Embryonic facial prominence (tissue), 1 donor: ENCODE measurements at regions not wholly inside any gene's neighbourhood (a gene's known extent, or its start where the extent isn't known, plus 50 kb on each side); places are given as distances from the start of the nearest gene placed in this dataset.
A peak's percentile ranks its signal among the peaks of the same experiment; 100 is the strongest.

ENCODE experiments used
- DNase-seq: peaks from one replicate; pipeline ENCODE4 v3.0.0-alpha.2; 2016; ENCODE audit errors: extremely low spot score

DNA sequence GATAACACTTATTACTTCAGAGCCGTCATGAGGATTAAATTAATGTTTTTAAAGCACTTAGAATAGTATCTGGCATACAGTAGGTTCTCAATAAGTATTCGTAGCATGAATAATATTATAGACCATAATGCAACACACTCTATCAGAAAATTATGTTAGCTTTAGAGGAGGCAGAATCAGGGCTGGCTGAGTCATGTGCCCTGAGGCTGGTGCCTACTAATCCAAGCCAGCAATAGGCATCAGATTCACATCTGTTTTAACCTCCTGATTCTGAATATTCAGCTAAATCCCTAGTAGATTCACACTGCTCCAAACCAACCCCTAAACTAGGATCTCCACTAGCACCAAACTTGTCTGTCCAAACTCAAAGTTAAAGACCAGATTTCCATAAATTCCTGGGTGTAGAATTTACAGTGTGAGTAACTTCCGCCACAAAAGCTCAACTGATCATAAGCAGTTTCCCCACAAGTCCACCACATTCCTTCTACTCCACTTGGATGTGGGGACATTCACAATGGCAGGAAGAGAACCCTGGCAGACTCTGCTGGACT is 170.0 kb upstream of the DAPK1 start:
- DNase-seq = no peak

DNA sequence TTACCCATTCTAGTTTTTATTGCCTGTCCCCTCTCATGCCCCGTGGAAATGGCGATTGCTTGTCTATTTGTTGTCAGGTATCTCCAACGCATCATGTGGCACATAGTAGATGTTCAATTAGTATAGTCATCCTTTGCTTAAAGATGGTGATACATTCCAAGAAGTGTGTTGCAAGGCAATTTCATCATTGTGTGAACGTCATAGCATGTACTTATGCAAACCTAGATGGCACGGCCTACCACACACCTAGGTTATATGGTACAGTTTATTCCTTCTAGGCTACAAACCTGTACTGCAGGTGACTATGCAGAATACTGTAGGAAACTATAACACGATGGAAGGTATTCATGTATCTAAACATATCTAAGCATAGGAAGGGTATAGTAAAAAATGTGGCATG is 163.9 kb upstream of the DAPK1 start:
- no peak for DNase-seq

DNA sequence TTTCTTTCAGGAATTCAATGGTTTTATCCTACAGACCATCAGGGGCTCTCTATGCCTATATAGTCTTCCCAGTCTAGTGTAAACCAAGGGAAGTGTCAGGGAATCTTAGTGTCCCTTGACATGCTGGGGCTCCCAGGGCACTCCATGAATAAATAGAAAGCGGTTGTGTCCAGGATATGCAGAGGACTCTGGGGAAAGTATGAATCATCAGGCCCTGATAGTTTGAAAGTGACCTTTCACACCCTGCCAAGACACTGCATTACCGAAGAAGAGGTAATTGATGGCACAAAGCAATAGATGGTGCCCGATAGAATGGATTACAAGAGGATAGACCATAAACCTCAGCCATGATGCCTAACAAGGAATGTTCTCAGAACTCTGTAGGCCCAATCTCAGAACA is 163.3 kb upstream of the DAPK1 start:
- DNase-seq = no peak

DNA sequence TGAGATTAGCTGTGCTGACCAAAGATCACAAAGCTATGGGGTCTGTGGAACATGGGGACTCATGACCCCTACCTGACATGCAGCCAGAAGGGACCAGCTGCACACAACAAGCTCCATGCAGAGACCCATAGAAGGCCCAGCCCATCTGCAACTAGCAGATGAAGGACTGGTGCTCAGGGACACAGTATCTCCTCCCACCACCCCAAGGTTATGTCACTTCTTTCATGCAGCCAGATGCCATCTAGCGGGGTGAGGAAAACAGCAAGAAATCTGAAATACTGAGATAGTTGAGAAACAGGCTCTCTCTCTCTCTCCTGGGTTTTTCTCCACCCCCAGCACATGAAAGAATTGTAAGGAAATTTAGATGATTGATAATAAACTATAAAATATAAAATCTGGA is 161.3 kb upstream of the DAPK1 start:
- no peak for DNase-seq

DNA sequence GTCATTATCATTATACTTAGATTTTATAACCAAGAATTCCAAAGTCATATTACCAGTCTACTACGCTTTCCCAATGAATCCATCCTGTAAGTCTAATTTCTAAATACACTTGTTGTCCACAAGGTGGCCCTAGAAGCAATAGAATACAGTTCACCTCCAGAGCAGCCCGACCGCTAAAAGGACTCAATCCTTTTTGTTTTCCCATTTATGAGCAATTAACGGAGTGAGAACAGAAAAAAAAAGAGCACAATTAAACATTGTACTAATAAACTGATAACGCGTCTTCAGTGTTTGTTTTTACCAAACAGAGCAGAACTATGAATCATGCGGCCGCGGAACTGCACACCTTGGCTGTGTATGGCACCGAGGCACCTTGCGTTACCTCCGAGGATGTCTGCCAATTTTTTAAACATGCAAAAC is 160.7 kb upstream of the DAPK1 start:
- peak; percentile 78 for DNase-seq

DNA sequence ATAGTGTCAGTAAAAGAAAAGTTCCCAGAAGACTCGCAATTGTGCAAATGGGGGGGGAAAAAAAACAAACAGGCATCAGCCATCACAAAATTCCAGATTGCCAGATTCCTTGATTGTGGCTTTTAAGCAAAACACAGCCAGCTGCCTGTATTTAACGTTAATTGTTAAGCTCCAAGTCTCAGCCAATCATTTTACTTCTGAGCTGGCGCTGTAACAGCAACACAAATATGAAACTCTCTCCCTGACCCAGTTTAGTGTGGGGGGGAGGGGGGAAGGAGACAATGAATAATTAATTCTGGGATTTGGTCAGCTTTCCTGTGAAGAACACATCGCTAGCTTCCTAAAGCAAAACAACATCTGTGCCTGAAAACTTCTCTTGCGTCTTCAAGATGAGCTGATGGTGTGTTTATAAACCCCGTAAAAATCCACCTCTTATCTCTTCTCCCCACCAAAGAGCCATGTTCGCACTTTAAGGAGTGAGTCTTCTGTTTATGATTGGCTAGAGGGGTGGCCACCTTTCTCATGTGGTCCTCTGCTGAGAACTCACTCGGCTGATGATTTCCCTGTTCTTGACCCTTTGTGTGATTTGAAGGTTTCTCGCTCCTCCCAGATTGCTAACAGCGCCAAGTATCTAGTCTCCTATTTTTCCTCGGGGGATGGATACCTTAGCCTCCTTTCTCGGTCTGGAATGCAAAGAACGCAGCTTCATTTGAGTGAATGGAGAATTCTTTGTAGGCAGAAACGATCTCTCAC is 160.2 kb upstream of the DAPK1 start:
- no peak for DNase-seq

DNA sequence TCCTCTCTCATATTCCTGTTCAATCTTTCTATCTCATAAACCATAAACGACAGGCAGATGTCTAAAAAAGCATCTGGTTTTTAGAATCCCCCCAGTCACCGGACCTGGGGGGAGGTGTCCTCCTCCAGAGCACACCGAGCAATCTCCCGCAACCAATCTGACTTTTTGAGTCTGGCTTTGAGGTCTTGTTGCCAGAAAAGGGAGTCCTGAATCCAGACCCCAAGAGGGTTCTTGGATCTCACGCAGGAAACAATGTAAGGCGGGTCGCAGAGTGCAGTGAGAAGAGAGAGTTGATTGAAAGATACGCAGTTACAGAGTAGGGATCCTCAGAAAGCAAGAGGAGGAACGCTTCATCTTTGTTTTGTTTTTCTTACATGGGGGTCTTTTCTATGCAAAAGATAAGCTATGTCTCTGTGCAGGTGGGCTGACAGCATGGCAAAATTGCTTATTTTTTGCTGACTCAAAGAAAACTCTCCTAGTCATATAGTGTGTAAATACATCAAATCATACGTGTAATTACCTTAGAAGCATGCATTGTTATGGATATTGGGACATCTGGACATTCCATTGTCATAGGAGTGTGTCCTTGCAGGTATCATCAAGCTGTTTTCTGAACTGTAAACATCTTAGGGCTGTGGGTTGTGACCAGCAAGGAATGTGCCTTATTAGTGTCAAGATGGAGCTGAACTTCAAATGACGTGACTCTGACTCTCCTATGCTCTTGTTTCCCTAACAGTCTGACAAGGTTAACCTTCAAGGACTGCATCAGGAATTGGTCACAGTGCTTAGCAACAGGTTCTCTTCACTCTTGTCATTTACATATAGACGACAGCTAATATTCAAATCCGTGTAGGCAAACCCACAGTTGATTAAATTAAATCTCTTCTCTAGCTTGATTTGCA is 159.3 kb upstream of the DAPK1 start:
- DNase-seq = no peak

DNA sequence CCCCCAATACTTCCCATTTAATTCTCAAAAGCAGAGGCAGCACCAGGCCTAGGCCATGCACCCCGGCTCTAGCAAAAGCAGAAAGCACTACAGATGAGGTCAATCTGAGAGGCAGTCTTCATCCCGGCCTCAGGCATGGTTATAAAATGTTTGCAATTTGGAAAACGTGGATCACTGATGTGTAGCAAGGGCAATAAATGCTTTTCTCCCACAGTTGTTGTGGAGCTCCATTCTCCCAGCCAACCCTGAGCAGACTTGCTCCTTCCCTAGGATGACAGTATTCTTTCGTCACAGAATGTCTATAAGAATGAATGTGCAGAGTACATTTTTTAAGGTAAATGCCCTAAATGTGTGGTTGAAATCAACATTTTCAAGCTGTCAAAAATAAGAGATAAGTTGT is 157.3 kb upstream of the DAPK1 start:
- no peak for DNase-seq

DNA sequence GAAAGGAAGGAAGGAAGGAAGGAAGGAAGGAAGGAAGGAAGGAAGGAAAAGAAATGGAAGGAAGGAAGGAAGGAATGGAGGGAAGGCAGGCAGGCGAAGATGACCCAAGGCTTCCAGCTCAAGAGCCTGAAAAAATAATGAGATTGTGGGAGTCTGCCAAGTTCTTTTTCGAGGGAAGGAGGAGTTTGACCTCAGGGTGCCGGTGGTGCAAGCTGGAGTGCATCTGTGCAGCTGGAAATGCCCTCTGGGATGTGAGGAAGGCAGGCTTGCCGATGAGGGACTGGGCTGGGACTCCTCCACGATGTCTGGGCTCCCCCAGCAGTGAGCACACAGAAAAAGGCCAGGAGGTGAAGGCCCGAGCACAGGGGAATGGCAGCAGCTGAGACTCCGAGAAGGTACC is 154.9 kb upstream of the DAPK1 start:
- DNase-seq = no peak

DNA sequence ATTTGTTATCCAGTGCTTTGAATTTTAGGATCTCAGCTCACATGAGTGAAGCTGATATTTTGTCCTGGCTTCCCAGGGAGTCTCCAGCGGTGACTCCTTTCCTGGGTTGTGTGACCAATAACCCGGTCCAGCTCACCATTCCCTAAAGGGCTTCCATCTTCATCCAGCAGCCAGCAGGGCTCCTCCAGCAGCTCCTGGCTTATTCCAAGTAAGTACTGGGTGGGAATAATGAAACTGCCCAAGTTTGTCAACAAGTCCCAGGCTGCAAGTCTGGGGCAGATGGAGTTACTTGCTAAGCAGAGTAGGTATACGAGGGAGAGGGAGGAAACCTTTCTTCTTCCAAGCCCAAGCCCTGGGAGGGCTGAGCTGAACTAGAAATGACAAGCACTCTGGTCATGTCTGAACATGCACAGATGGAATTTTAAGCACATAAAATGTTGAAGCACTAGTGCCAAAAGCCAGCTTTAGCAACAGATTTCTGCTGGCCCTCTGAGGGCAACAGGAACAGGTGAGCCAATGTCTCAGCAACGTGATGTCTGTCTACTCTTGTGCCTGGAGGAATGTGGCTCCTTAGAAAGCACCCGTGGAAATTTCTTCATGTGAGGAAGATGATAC is 153.7 kb upstream of the DAPK1 start:
- no peak for DNase-seq

DNA sequence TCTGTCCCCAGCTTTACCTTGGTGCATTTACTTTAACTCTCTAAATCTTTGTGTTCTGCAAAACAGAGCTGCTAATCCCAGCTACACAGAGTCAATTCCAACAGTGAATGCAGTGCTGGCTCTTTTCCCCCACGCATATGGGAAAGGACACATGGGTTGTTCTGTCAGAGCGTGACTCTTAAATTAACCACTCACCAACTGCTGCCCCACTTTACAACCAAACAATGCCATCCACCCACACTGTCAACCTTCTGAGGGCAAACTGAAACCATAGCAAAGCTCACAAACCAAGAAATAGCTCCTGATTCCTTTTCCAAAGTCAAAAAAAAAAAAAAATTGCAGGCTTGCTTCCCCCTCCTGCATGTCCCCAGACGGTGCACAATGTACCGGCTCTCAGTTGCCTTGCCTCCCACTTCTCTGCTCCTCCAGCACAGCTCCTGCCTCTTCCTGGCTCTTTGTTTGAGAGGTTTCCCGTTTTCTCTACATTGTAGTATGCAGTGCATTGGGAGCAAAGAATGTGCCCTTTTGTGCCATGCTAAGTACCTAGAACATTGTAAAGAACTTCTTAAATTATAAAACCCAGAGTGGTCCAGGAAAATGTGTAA is 151.5 kb upstream of the DAPK1 start:
- no peak for DNase-seq

DNA sequence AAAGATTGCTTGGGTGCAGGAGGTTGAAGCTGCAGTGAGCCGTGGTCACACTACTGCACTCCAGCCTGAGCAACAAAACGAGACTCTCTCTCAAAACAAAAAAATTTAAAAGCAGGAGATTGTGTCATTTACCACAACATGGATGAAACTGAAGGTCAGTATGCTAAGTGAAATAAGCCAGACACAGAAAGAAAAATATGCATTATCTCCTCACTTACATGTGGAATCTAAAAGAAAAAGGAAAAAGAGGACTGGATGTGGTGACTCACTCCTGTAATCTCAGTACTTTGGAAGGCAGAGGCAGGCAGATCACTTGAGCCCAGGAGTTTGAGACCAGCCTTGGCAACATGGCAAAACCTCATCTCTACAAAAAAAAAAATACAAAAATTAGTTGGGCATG is 146.8 kb upstream of the DAPK1 start:
- DNase-seq = no peak

DNA sequence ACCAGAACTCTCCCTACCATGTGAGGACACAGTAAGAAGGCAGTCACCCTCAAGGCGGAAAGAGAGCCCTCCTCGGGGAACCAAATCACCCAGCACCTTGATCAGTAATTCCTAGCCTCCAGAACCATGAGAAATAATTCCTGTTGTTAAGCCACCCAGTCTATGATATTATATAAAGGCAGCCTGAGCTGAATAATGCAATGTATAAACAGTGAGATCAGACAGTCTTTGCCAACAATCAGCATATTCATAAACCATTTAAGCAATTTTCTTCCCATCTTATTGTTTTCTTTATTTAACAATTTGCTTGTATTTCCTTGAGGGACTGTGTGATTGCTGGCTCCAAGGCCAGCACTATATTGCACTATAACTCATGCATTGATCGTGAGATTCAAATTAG is 144.4 kb upstream of the DAPK1 start:
- DNase-seq = no peak

DNA sequence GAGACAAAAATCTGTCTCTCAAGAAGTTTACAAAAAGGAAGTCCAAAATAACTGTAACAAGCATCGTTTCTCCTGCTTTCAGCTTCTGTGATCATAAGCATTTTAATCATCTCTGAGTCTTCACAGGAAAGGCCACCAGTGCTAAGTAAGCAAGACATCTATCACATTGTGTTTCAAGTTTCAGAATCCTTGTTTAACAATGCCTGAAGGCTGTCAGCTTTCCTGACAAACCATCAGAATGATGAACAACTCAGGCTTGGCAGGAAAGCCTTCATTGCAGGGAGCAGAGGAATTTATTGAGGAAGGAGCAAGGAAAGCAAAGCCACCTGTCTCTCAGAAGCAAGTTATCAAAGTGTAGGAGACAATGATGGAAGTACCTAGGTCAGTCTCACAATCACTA is 143.5 kb upstream of the DAPK1 start:
- no peak for DNase-seq

DNA sequence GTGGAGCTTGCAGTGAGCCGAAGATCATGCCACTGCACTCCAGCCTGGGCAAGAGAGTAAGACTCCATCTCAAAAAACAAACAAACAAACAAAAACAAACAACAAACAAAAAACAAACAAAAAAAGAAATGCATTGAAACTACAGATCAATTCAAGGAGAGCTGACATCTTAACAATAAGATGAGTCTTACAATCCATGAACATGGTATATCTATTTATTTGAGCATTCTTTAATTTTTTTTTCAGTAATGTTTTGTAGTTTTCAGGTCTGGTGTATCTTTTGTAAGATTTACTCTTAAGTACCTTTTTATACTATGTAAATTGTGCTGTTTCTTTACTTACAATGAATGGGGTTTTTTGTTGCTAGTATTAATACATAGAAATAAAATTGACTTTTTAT is 140.1 kb upstream of the DAPK1 start:
- no peak for DNase-seq

DNA sequence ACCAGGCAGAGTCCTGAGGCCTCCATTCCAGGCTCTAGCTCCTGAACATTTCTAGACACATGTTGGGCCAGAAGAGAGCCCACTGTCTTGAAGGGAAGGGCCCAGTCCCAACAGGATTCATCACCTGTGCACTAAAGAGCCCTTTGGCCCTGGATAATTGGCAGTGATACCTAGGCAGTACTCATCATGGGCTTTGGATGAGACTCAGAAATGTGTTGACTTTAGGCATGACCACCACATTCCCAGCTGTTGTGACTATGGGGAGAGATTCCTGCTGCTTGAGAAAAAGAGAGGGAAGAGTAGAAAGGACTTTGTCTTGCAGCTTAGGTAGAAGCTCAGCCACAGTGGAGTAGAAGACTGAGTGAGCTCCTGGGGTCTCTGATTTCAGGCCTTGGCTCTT is 138.4 kb upstream of the DAPK1 start:
- no peak for DNase-seq

DNA sequence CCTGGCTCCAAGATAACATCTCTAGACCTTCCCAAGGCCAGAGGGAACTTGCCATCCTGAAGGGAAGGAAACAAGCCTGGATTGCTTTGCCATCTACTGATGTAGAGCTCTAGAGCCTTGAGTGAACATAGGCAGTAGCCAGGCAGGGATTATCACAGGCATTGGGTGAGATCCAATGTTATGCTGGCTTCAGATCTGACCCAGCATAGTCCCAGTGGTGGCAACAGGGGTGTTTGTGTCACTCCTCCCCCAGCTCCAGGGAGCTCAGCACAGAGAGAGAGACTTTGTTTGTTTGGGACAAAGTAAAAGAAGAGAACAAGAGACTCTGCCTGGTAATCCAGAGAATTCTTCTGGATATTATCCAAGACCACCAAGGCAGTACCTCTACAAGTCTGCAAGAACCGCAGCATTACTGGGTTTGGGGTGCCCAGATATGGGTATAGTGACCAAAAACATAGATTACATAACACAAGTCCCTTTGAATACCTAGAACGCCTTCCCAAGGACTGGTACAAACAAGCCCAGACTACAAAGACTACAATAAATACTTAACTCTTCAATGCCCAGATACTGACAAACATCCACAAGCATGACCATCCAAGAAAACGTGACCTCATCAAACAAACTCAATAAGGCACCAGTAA is 137.6 kb upstream of the DAPK1 start:
- no peak for DNase-seq

DNA sequence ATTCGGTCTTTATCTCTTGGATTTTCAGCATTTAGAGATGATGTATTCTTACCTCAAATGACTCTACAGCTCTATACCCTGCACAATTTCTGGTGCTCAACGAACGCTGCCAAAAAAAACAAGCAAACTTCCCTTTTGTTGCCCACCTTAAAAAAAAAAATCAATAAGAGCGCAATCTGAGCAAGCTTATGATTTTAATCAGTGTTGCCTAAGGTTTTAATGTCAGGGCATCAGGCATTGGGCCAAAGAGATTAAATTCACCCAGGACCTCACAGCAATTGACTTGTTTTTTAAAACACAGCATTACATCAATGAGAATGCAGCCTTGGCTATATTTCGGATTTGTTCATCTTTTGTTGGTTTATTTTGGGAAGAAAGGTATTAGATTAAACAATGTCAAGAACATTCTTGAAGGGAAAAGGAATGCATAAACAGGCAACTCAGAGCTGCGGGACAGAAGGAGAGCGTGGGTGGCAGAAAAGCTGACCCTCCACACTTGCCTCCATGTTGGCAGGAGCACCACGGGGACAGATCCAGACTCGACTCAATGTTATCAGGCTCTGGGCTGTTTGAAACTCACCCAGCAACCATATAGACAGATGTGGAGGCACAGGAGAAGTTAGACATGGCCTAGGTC is 127.5 kb upstream of the DAPK1 start:
- DNase-seq = no peak

DNA sequence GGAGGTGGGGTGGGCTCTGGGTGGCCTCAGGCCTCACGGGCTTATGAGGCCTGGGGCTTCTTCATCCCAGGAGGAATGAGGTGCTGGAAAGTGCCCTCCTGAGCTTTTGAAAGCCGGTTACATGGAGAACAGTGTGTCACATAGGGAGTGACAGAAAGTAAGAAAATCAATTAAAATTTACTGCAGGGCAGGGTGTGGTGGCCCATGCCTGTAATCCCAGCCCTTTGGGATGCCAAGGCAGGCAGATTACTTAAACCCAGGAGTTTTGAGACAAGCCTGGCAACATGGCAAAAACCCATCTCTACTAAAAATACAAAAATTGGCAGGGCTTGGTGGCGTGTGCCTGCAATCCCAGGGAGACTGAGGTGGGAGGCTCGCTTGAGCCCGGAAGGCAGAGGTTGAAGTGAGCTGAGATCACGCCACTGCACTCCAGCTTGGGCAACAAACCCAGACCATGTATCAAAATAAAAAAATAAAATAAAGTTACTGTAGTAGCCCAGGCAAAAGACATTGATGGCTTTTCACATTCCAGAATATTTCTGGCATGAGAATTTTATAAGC is 125.8 kb upstream of the DAPK1 start:
- no peak for DNase-seq

DNA sequence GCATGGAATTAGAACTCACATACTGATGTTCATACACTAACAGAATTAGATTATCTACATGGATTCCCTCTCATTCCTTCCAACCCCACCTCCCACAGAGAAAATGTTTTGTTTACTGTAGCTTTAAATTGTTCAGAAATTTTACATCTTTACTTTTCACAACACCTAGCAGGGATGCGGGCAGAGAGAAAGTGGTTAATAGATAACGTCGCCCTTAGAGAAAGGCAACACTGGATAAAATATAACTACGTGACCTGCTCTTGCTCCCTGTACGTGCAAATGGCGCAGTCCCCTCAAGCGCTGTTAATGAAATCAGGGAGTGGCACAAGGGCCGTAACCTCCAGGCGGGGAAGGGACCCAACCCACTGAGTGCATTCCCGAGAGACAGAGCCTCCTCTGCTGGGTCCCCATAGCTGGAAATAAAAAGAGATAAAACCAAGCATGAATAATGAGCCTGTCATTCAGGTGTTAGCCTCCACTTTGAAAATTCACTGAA is 125.3 kb upstream of the DAPK1 start:
- no peak for DNase-seq
